ENCODE measurements at regions not wholly inside any gene's neighbourhood (a gene's known extent, or its start where the extent isn't known, plus 50 kb on each side); places are given as distances from the start of the nearest gene placed in this dataset.

DNA sequence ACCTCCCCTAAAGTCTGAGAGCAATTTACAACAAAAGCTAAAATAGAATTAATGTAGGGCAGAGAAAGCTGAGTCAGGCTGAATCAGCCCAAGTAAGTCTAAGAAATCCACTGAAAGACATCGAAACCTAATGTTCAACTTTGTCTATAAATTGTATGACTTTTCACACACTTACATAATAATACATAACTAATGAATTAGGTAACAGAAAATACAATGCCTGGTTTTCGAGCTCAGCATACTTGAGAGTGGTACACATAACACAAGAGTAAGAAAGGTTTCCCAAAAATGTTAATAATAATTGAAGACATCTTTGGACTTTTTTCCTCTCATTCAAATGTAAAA is 55.3 kb upstream of the VGLL4 start:
- DNase-seq: no peak
- intact Hi-C loops (cut with DNase I): no loop called here
- no peak for ATAC-seq
- H3K4me1 ChIP-seq: peaks cover 0 to 4% of the 10 kb centered on the region in 2 donors
- H3K9me3 ChIP-seq: no peaks in the 10 kb centered on the region
- no peak overlapping the region for H3K4me3 ChIP-seq
- H3K36me3 ChIP-seq: peaks cover 0 to 4% of the 10 kb centered on the region in 2 donors
- no peak overlapping the region for H3K27ac ChIP-seq
- TF ChIP-seq, protein P1, sequence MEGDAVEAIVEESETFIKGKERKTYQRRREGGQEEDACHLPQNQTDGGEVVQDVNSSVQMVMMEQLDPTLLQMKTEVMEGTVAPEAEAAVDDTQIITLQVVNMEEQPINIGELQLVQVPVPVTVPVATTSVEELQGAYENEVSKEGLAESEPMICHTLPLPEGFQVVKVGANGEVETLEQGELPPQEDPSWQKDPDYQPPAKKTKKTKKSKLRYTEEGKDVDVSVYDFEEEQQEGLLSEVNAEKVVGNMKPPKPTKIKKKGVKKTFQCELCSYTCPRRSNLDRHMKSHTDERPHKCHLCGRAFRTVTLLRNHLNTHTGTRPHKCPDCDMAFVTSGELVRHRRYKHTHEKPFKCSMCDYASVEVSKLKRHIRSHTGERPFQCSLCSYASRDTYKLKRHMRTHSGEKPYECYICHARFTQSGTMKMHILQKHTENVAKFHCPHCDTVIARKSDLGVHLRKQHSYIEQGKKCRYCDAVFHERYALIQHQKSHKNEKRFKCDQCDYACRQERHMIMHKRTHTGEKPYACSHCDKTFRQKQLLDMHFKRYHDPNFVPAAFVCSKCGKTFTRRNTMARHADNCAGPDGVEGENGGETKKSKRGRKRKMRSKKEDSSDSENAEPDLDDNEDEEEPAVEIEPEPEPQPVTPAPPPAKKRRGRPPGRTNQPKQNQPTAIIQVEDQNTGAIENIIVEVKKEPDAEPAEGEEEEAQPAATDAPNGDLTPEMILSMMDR (IDR thresholded peaks at IDR 0.05): no peak
- no peaks in the 10 kb centered on the region for H3K27me3 ChIP-seq

DNA sequence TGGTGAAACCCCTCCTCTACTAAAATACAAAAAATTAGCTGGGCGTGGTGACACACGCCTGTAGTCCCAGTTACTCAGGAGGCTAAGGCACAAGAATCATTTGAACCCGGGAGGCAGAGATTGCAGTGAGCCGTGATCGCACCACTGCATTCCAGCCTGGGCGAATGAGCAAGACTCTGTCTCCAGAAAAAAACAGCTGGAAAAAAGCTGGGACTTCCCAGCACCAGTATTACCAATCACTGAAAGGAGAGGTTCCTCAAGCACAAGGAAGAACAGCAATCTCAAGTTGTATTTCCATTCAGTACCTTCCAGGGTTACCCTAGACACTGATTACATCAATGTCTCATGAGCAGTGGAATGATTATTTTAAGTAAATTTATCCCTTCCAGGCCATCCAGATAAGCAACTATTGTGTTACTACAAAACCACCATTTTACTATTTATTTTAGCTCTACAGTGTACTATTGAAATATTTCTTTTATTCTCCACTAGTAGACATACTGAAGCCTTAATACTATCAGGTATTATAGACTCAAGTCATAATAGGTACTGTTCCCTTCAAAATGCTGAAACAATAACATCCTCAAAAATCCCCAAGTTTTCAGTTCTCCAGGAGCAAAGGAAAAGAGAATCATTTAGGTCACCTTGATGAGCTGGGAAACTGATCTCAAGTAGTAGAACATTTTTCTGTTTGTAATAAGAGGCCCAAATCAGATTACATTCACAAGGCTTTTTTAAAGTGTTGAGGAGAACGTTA is 54.8 kb upstream of the VGLL4 start:
- intact Hi-C loops (cut with DNase I): no loop called here
- Histone ChIP-seq H3K4me1 (peaks cover 0 to 4% of the 10 kb centered on the region in 2 donors), H3K9me3 (no peaks in the 10 kb centered on the region), H3K36me3 (peaks cover 0 to 4% of the 10 kb centered on the region in 2 donors), H3K27ac (no peak overlapping the region), H3K27me3 (no peaks in the 10 kb centered on the region), H3K4me3 (no peak overlapping the region)
- DNase-seq: no peak
- ATAC-seq: no peak
- TF ChIP-seq, protein P1 (IDR thresholded peaks at IDR 0.05): no peak

DNA sequence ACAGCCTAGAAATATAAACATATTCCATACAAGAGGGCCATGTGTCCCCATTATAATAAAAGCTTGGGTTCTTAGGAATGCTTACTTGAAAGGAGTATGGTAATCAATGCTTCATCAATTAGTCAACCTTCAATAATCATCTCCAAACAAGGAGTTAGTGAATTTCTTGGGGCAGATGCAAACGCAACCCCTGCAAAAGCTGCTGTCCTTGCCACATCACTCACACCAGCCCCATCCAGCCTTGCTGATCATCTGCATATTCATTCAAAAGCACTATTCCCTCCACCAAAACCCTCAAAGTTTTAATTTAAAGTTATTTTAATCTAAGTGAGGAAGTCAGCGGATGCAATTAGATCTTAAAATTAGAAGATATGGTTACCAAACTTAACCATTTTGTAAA is 54.0 kb upstream of the VGLL4 start:
- ATAC-seq: no peak
- no peak for DNase-seq
- no peaks in the 10 kb centered on the region for H3K27me3 ChIP-seq
- H3K36me3 ChIP-seq: peaks cover 0 to 4% of the 10 kb centered on the region in 2 donors
- H3K4me1 ChIP-seq: no peaks in the 10 kb centered on the region
- H3K9me3 ChIP-seq: no peaks in the 10 kb centered on the region
- TF ChIP-seq, protein P1 (IDR thresholded peaks at IDR 0.05): no peak
- no peak overlapping the region for H3K27ac ChIP-seq
- intact Hi-C loops (cut with DNase I): no loop called here
- no peak overlapping the region for H3K4me3 ChIP-seq

DNA sequence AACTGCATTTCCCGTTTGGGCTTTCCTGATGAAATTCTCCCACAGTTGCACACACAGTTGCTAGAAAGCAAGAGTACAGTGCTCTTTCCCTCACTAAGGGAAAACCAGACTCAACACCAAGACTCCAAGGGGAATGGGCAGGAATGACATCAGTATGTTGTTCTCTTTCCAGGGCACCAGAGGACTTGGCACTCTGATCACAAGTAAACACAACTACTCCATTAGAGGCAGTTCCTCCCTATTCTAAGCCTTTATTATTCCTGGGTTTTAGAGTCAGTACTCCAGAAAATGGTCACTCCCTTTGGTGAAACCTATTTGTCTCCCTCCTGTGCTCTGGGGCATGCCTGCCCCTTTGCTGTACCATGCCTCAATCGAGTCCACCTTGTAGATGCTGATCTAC is 52.3 kb upstream of the VGLL4 start:
- ATAC-seq: no peak
- H3K4me1 ChIP-seq: no peaks in the 10 kb centered on the region
- TF ChIP-seq, protein P1 (IDR thresholded peaks at IDR 0.05): no peak
- H3K27me3 ChIP-seq: no peaks in the 10 kb centered on the region
- no peaks in the 10 kb centered on the region for H3K9me3 ChIP-seq
- intact Hi-C loops (cut with DNase I): no loop called here
- no peak overlapping the region for H3K27ac ChIP-seq
- no peak for DNase-seq
- H3K36me3 ChIP-seq: peaks cover 0 to 4% of the 10 kb centered on the region in 2 donors
- H3K4me3 ChIP-seq: no peak overlapping the region
